CD4-positive, alpha-beta T cell (primary cell): ENCODE measurements at regions not wholly inside any gene's neighbourhood (a gene's known extent, or its start where the extent isn't known, plus 50 kb on each side); places are given as distances from the start of the nearest gene placed in this dataset.
A peak's percentile ranks its signal among the peaks of the same experiment; 100 is the strongest.

Source experiments
- ATAC-seq: fragments of 200-7000 bp; cut with Tn5 transposase; one replicate; pipeline ENCODE4 v1.10.0; 2022; ENCODE audit warnings: mild to moderate bottlenecking; ENCODE audit not compliant: poor library complexity
- CTCF ChIA-PET: fragments of 350-600 bp; sonication (Branson Sonifier 250); formaldehyde crosslinking; loops from one replicate; lab custom pipeline; 2021; ENCODE audit warnings: antibody characterized with exemption, inconsistent platforms; lab: Charles Lee
- POLR2A ChIA-PET: fragments of 350-600 bp; sonication (Branson Sonifier 250); formaldehyde crosslinking; loops from one replicate; lab custom pipeline; 2021; ENCODE audit warnings: antibody characterized with exemption, inconsistent platforms; lab: Charles Lee
- DNase-seq, 14 experiments: peaks; one replicate each; pipeline ENCODE4 v3.0.0-alpha.2; 2013 to 2020; ENCODE audit warnings: mixed read lengths in 2 of 14
- H3K27ac ChIP-seq, 2 donors: one replicate each; pipeline versions ENCODE4 v1.5.1 to v1.7.0; 2013; ENCODE audit warnings: low read length in 2 of 2, low read depth in 1 of 2, mild to moderate bottlenecking in 1 of 2
- H3K27me3 ChIP-seq, 2 experiments: 1 replicate in 1 of 2; 2 replicates in 1 of 2; pipeline versions ENCODE4 v1.6.1 to v1.7.0; 2013; ENCODE audit warnings: low read length in 2 of 2, control low read depth in 1 of 2, mild to moderate bottlenecking in 1 of 2, moderate library complexity in 1 of 2; ENCODE audit not compliant: insufficient read depth in 2 of 2, control insufficient read depth in 1 of 2
- H3K36me3 ChIP-seq: one replicate; pipeline ENCODE4 v1.6.1; 2013; ENCODE audit warnings: low read length, control low read depth; ENCODE audit not compliant: insufficient read depth
- H3K4me1 ChIP-seq: one replicate; pipeline ENCODE4 v1.6.1; 2013; ENCODE audit warnings: low read length, control low read depth; ENCODE audit not compliant: insufficient read depth
- H3K4me3 ChIP-seq: one replicate; pipeline ENCODE4 v1.5.1; 2013; ENCODE audit warnings: mild to moderate bottlenecking, low read length, moderate library complexity
- H3K9me3 ChIP-seq, 2 experiments: 1 replicate in 1 of 2; 2 replicates in 1 of 2; pipeline versions ENCODE4 v1.6.1 to v1.7.0; 2013; ENCODE audit warnings: low read length in 2 of 2, mild to moderate bottlenecking in 2 of 2, control low read depth in 1 of 2, moderate library complexity in 1 of 2; ENCODE audit not compliant: control insufficient read depth in 1 of 2, insufficient read depth in 1 of 2
- H3K27ac Mint-ChIP-seq: one replicate; pipeline ENCODE4 v1.8.0; 2020; ENCODE audit warnings: mixed read lengths
- H3K27me3 Mint-ChIP-seq: one replicate; pipeline ENCODE4 v1.8.0; 2021; ENCODE audit warnings: mixed read lengths
- H3K36me3 Mint-ChIP-seq: one replicate; pipeline ENCODE4 v1.8.0; 2021; ENCODE audit warnings: low read depth, mixed read lengths
- H3K4me1 Mint-ChIP-seq: one replicate; pipeline ENCODE4 v1.8.0; 2021; ENCODE audit warnings: low read depth, mixed read lengths
- H3K4me3 Mint-ChIP-seq: one replicate; pipeline ENCODE4 v1.8.0; 2020; ENCODE audit warnings: mild to moderate bottlenecking, mixed read lengths
- H3K9me3 Mint-ChIP-seq: one replicate; pipeline ENCODE4 v1.8.0; 2020; ENCODE audit warnings: mixed read lengths
- CTCF ChIP-seq: fragments of 200-600 bp; IDR thresholded peaks from one replicate; pipeline ENCODE4 v1.8.0; 2022; ENCODE audit warnings: antibody characterized with exemption, mild to moderate bottlenecking
- intact Hi-C, 2 experiments: fragments of 100-400 bp; cut with DNase I in 1 of 2; cut with micrococcal nuclease in 1 of 2; formaldehyde crosslinking; loops; one replicate each; pipeline versions ENCODE4 v1.15.1 to v1.9.0; 2023 to 2025; cut with DNase I, micrococcal nuclease

GRCh38 chr16:79537584-79537983 is 63.0 kb downstream of the MAF start:
- no peak overlapping the region for H3K27ac ChIP-seq
- no peaks in the 10 kb centered on the region for H3K27me3 ChIP-seq
- no peaks in the 10 kb centered on the region for H3K27me3 Mint-ChIP-seq
- H3K4me1 ChIP-seq = no peaks in the 10 kb centered on the region
- no peak for TF ChIP-seq CTCF
- no peaks in the 10 kb centered on the region for H3K36me3 Mint-ChIP-seq
- CTCF ChIA-PET = no interaction called here
- ATAC-seq (no peak), DNase-seq (no peak)
- H3K4me3 Mint-ChIP-seq = no peak overlapping the region
- intact Hi-C loops = no loop called here
- no peak overlapping the region for H3K27ac Mint-ChIP-seq
- POLR2A ChIA-PET = no interaction called here
- H3K9me3 Mint-ChIP-seq = no peaks in the 10 kb centered on the region
- no peaks in the 10 kb centered on the region for H3K9me3 ChIP-seq
- H3K4me3 ChIP-seq = no peak overlapping the region
- H3K36me3 ChIP-seq = no peaks in the 10 kb centered on the region
- no peaks in the 10 kb centered on the region for H3K4me1 Mint-ChIP-seq

- intact Hi-C loops = no loop called here
- no peaks in the 10 kb centered on the region for H3K27me3 ChIP-seq
- Mint-ChIP-seq H3K36me3 (no peaks in the 10 kb centered on the region), H3K27me3 (no peaks in the 10 kb centered on the region), H3K27ac (no peak overlapping the region), H3K4me1 (no peaks in the 10 kb centered on the region), H3K9me3 (no peaks in the 10 kb centered on the region), H3K4me3 (no peak overlapping the region)
- H3K36me3 ChIP-seq = no peaks in the 10 kb centered on the region
- ChIA-PET CTCF (no interaction called here), POLR2A (no interaction called here)
- no peak for DNase-seq
- H3K4me1 ChIP-seq = no peaks in the 10 kb centered on the region
- H3K4me3 ChIP-seq = no peak overlapping the region
- H3K27ac ChIP-seq = no peak overlapping the region
- ATAC-seq = no peak
- no peak for TF ChIP-seq CTCF
- H3K9me3 ChIP-seq = no peaks in the 10 kb centered on the region
These were observed 63.6 kb downstream of the MAF start for GRCh38 chr16:79536958-79537357.

- Mint-ChIP-seq H3K9me3 (no peaks in the 10 kb centered on the region), H3K4me3 (no peak overlapping the region), H3K27ac (no peak overlapping the region), H3K27me3 (no peaks in the 10 kb centered on the region), H3K4me1 (no peaks in the 10 kb centered on the region), H3K36me3 (no peaks in the 10 kb centered on the region)
- peak in 2 of 14 experiments; percentile 9 to 17 for DNase-seq
- Histone ChIP-seq H3K9me3 (no peaks in the 10 kb centered on the region), H3K4me1 (no peaks in the 10 kb centered on the region), H3K4me3 (no peak overlapping the region), H3K27me3 (no peaks in the 10 kb centered on the region), H3K27ac (no peak overlapping the region), H3K36me3 (no peaks in the 10 kb centered on the region)
- ChIA-PET POLR2A (no interaction called here), CTCF (interaction anchor here (0.8 to 0.9 kb wide), 2 partner anchors 43 to 463 kb away, joined by 3 read pairs; no protein-coding TSS in a partner anchor)
- ATAC-seq = no peak
- TF ChIP-seq CTCF = no peak
- intact Hi-C loops = no loop called here
These were observed 65.4 kb downstream of the MAF start for GRCh38 chr16:79535130-79535529.
